Prostate gland (tissue), 2 donors: ENCODE measurements at regions not wholly inside any gene's neighbourhood (a gene's known extent, or its start where the extent isn't known, plus 50 kb on each side); places are given as distances from the start of the nearest gene placed in this dataset.

ENCODE experiments used
- DNase-seq: peaks from one replicate; pipeline ENCODE4 v3.0.0-alpha.2; 2019; ENCODE audit warnings: low spot score
- H3K27ac ChIP-seq, 2 donors: fragments of 200-600 bp; sonication (generic); 2 replicates each; pipeline ENCODE4 v1.5.1; 2017 to 2019
- H3K27me3 ChIP-seq: fragments of 200-600 bp; sonication (generic); replicated peaks from 2 replicates; pipeline ENCODE4 v1.5.1; 2019; ENCODE audit not compliant: insufficient read depth
- H3K36me3 ChIP-seq, 2 donors: fragments of 200-600 bp; sonication (generic); 1 replicate in 1 of 2; 2 replicates in 1 of 2; pipeline versions ENCODE4 v1.5.1 to v1.8.1; 2017 to 2019
- H3K4me1 ChIP-seq: fragments of 200-600 bp; sonication (generic); replicated peaks from 2 replicates; pipeline ENCODE4 v1.5.1; 2019
- H3K4me3 ChIP-seq, 2 donors: fragments of 200-600 bp; sonication (generic); 2 replicates each; pipeline ENCODE4 v1.5.1; 2017 to 2019
- H3K9me3 ChIP-seq: fragments of 200-600 bp; sonication (generic); 2 replicates; pipeline ENCODE4 v1.5.1; 2017
- CTCF ChIP-seq, 4 experiments: fragments of 200-600 bp in 2 of 4; fragments of 450-650 bp in 2 of 4; sonication (generic) in 2 of 4; IDR thresholded peaks; 1 replicate in 3 of 4; 2 replicates in 1 of 4; pipeline ENCODE4 v1.5.1; 2016 to 2019; ENCODE audit warnings: antibody characterized with exemption in 4 of 4, mild to moderate bottlenecking in 2 of 4, moderate library complexity in 2 of 4
- POLR2A ChIP-seq: fragments of 450-650 bp; IDR thresholded peaks from one replicate; pipeline ENCODE4 v1.6.1; 2016; ENCODE audit warnings: antibody characterized with exemption, mild to moderate bottlenecking
- POLR2AphosphoS5 ChIP-seq: sonication (generic); formaldehyde crosslinking; IDR thresholded peaks from one replicate; pipeline ENCODE4 v1.6.1; 2017; ENCODE audit warnings: antibody characterized with exemption
- WGBS: methylation state at CpG from one replicate; pipeline ENCODE4 v1.1.5; 2018; 5-methylcytosine and 5-hydroxymethylcytosine counted together
- intact Hi-C: fragments of 100-400 bp; cut with DNase I; formaldehyde crosslinking; loops from one replicate; pipeline ENCODE4 v1.14.2; 2022

DNA sequence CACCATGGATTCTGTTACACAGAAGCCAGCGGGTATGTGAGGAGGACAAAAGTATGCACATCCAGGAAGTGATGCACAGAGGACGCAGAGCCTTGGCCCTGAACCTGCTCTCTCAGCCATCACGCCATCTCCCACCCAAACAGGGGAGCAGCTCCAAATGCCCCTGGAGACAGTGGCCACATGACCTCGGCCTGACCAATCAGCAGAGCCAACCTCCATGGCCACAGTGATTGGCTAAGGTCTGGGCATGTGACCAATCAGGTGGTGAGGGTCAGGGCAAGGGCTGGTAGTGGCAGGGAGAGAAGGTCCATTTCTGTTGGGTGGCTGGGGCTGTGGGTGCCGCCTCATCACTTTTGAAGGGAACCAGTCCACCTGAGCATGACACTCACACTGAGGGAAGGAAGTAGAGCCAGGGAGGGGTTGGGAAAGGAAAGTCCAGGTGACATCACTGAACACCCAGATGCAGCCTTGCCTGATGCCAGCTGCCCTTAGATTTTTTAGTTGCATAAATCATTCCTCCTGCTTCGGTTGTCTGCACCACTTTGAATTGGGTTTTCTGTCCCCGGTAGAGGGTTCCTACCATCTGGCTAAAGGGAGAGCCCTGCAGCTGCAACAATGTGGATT, 70.3 kb upstream of the IQSEC1 start:
- Histone ChIP-seq H3K4me3 (no peak overlapping the region), H3K9me3 (no peaks in the 10 kb centered on the region), H3K27me3 (peaks cover 2% of the 10 kb centered on the region), H3K27ac (no peak overlapping the region), H3K4me1 (no peaks in the 10 kb centered on the region), H3K36me3 (no peaks in the 10 kb centered on the region)
- TF ChIP-seq POLR2A (no peak), CTCF (IDR thresholded peaks at IDR 0.05) (no peak), POLR2AphosphoS5 (no peak)
- intact Hi-C loops, result no loop called here
- DNase-seq, result no peak
- WGBS, result 90% methylated on average over 7 of the region's 7 CpGs

DNA sequence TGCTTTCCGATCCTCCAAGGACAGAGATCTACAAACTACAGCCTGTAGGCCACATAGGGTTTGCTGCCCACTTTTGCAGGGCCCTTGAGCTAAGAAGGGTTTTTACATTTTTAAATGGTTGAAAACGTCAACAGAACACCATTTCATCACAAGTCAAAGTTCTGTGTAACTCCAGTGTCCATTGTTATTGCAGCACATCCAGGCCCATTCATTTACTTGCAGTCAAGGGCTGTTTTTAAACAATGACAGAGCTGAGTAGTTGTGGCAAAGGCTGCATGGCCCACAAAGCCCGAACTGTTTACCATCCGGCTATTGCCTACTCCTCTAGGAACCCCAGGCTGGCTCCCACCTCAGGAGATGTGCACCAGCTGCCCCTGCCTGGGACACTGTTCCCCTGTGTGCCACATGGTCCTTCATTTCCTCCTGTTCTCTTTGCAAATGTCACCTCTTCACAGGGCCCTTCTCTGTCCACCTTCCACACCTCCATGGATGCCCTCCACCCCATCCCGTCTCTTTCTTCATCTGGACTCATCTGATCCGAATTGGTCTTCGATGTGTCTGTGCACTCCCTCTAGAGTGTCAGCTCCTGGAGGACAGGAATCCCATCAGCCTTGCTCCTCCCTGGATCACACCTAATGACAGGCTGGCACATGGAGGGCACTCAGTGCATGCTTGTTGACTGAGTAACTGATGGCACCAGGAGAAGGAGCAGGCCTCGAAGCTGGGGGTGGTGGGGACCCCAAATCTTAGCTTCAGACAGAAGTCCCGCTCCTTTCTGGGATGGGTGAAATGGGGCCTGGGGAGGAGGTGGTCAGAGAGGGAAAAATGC, 69.5 kb upstream of the IQSEC1 start:
- H3K9me3 ChIP-seq, result no peaks in the 10 kb centered on the region

DNA sequence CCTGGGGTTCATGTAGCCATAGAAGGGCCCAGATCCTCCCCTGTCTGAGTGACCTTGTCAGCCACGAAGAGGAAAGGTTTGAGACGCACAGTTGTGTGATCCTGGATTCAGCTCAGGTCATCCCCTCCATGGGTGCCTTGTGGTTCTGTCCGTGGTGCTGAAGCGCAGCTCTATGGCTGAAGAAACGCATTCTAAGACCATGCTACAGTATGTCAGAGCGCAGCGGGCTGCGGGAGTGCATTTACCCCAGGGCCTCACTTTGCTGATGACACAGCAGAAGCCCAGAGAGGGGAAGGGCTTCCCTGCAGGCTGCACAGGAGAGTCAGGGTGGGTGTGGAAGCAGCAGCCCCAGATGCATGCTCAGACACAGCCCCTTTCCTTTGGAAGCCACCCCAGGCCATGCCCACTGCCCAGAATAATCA, 68.8 kb upstream of the IQSEC1 start:
- intact Hi-C loops, result no loop called here
- 25% methylated on average over 8 of the region's 8 CpGs for WGBS
- no peak for DNase-seq

More for the DNA sequence above, 69.5 kb upstream of the IQSEC1 start:
- Histone ChIP-seq H3K4me1 (no peaks in the 10 kb centered on the region), H3K27ac (no peak overlapping the region), H3K27me3 (peaks cover 2% of the 10 kb centered on the region), H3K4me3 (no peak overlapping the region), H3K36me3 (no peaks in the 10 kb centered on the region)
- intact Hi-C loops, result no loop called here
- no peak for TF ChIP-seq POLR2A
- no peak for DNase-seq
- 80% methylated on average over 9 of the region's 9 CpGs for WGBS

DNA sequence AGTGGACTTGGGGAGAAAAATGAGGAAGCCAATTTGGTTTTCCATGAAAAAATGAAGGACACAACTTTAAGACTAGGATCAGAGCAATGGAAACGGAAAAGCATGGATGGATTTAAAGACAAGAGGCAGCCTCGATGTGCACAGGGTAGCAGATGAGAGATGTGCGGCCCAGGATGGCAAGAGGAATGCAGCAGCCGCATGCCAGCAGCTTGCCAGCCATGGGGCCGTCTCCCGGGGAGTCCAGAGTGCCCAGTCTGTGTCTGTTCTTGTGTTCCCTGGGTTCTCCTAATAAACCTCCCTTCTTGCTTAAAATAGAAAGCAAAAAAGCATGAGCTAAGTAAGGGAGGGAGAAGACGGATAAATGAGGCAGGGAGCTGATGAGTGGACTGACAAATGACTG, 68.0 kb upstream of the IQSEC1 start:
- Histone ChIP-seq H3K36me3 (no peaks in the 10 kb centered on the region), H3K4me1 (no peaks in the 10 kb centered on the region), H3K9me3 (no peaks in the 10 kb centered on the region), H3K4me3 (no peak overlapping the region), H3K27me3 (peaks cover 2% of the 10 kb centered on the region), H3K27ac (no peak overlapping the region)
- intact Hi-C loops, result no loop called here
- 93% methylated on average over 7 of the region's 7 CpGs for WGBS
- TF ChIP-seq CTCF (IDR thresholded peaks at IDR 0.05) (no peak), POLR2A (no peak), POLR2AphosphoS5 (no peak)
- no peak for DNase-seq

More for the DNA sequence above, 68.8 kb upstream of the IQSEC1 start:
- H3K27me3 ChIP-seq, result peaks cover 2% of the 10 kb centered on the region
- TF ChIP-seq POLR2A, result no peak
- H3K9me3 ChIP-seq, result no peaks in the 10 kb centered on the region
- H3K4me3 ChIP-seq, result no peak overlapping the region
- no peaks in the 10 kb centered on the region for H3K36me3 ChIP-seq
- no peaks in the 10 kb centered on the region for H3K4me1 ChIP-seq
- no peak overlapping the region for H3K27ac ChIP-seq

GRCh38 chr3:13140596-13140995, 67.4 kb upstream of the IQSEC1 start:
- 94% methylated on average over 7 of the region's 7 CpGs for WGBS
- no peak for DNase-seq
- TF ChIP-seq CTCF (IDR thresholded peaks at IDR 0.05) (no peak), POLR2AphosphoS5 (no peak), POLR2A (no peak)

More at GRCh38 chr3:13140596-13140995, 67.4 kb upstream of the IQSEC1 start:
- no peak overlapping the region for H3K4me3 ChIP-seq
- intact Hi-C loops, result no loop called here
- H3K27me3 ChIP-seq, result peaks cover 2% of the 10 kb centered on the region
- no peaks in the 10 kb centered on the region for H3K4me1 ChIP-seq
- no peaks in the 10 kb centered on the region for H3K9me3 ChIP-seq
- no peak overlapping the region for H3K27ac ChIP-seq
- no peaks in the 10 kb centered on the region for H3K36me3 ChIP-seq
